ENCODE measurements at regions not wholly inside any gene's neighbourhood (a gene's known extent, or its start where the extent isn't known, plus 50 kb on each side); places are given as distances from the start of the nearest gene placed in this dataset.
A peak's percentile ranks its signal among the peaks of the same experiment; 100 is the strongest.
"Not testable (repeated sequence)": the region's sequence is repeated elsewhere in the genome, so short reads cannot be mapped to it uniquely, and the experiment has no call there.

- Histone ChIP-seq H3K4me3 (ENCODE audit: low read depth in 1 of 2, low read length in 2 of 2) (no peak overlapping the region), H3K36me3 (ENCODE audit: control insufficient read depth in 1 of 2, insufficient read depth in 2 of 2, low read length in 2 of 2) (no peaks in the 10 kb centered on the region), H3K27ac (ENCODE audit: low read length) (no peak overlapping the region), H3K9me3 (ENCODE audit: control insufficient read depth in 1 of 2, low read length in 2 of 2) (no peaks in the 10 kb centered on the region), H3K27me3 (ENCODE audit: low read depth, low read length) (no peaks in the 10 kb centered on the region), H3K4me1 (ENCODE audit: control insufficient read depth in 1 of 2, insufficient read depth in 2 of 2, low read length in 2 of 2) (no peaks in the 10 kb centered on the region)
Measured at GRCh38 chr22:42194953-42195352, 64.3 kb upstream of the CYP2D6 start.

DNA sequence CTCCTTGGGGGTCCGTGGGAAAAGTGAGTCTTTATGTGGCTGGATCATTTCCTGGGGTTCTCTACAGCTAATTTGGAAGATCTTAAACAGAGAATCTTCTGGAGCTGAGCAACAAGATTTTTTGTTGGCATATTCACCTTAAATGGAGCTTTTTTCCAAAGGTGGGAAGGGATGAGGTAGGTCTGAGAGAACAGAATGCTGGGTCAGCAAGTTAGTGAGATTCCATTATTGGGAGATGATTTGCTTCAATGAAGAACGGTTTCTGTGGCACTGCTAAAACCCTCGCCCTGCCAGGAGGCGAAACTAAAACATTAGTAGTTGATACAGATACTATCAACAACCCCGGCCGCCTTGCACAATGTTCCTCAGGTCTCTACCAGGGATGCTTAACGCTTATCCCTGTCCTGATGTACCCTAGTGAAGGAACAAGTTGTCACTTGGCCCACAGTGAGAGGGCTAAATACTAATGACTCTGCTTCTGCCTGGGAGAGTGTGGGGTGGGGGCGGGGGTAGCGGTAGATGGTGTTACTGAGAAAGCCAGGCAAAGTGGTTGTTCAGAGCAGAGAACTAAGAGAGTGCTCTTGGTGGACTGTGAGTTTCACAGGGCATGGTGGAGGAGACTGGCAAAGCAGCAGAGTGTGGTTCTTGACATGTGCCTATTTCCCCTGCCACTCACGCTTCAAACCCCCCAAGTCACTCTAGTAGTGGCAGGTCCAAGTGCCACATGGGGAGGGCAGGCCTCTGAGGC is 63.7 kb upstream of the CYP2D6 start:
- no peaks in the 10 kb centered on the region for H3K4me1 ChIP-seq (ENCODE audit: control insufficient read depth in 1 of 2, insufficient read depth in 2 of 2, low read length in 2 of 2)
- no peak overlapping the region for H3K4me3 ChIP-seq (ENCODE audit: low read depth in 1 of 2, low read length in 2 of 2)
- no peak overlapping the region for H3K27ac ChIP-seq (ENCODE audit: low read length)
- H3K9me3 ChIP-seq (ENCODE audit: control insufficient read depth in 1 of 2, low read length in 2 of 2): no peaks in the 10 kb centered on the region
- no peaks in the 10 kb centered on the region for H3K36me3 ChIP-seq (ENCODE audit: control insufficient read depth in 1 of 2, insufficient read depth in 2 of 2, low read length in 2 of 2)
- H3K27me3 ChIP-seq (ENCODE audit: low read depth, low read length): no peaks in the 10 kb centered on the region

GRCh38 chr22:42192547-42192946 is 61.9 kb upstream of the CYP2D6 start:
- H3K9me3 ChIP-seq (ENCODE audit: control insufficient read depth in 1 of 2, low read length in 2 of 2): no peaks in the 10 kb centered on the region
- no peaks in the 10 kb centered on the region for H3K36me3 ChIP-seq (ENCODE audit: control insufficient read depth in 1 of 2, insufficient read depth in 2 of 2, low read length in 2 of 2)
- no peak overlapping the region for H3K4me3 ChIP-seq (ENCODE audit: low read depth in 1 of 2, low read length in 2 of 2)
- H3K27ac ChIP-seq (ENCODE audit: low read length): no peak overlapping the region
- no peaks in the 10 kb centered on the region for H3K27me3 ChIP-seq (ENCODE audit: low read depth, low read length)
- H3K4me1 ChIP-seq (ENCODE audit: control insufficient read depth in 1 of 2, insufficient read depth in 2 of 2, low read length in 2 of 2): no peaks in the 10 kb centered on the region

- Histone ChIP-seq H3K27me3 (ENCODE audit: low read depth, low read length) (no peaks in the 10 kb centered on the region), H3K9me3 (ENCODE audit: control insufficient read depth in 1 of 2, low read length in 2 of 2) (no peaks in the 10 kb centered on the region), H3K36me3 (ENCODE audit: control insufficient read depth in 1 of 2, insufficient read depth in 2 of 2, low read length in 2 of 2) (no peaks in the 10 kb centered on the region), H3K4me1 (ENCODE audit: control insufficient read depth in 1 of 2, insufficient read depth in 2 of 2, low read length in 2 of 2) (no peaks in the 10 kb centered on the region), H3K4me3 (ENCODE audit: low read depth in 1 of 2, low read length in 2 of 2) (no peak overlapping the region), H3K27ac (ENCODE audit: low read length) (no peak overlapping the region)
Measured at GRCh38 chr22:42190274-42190673, 59.7 kb upstream of the CYP2D6 start.

DNA sequence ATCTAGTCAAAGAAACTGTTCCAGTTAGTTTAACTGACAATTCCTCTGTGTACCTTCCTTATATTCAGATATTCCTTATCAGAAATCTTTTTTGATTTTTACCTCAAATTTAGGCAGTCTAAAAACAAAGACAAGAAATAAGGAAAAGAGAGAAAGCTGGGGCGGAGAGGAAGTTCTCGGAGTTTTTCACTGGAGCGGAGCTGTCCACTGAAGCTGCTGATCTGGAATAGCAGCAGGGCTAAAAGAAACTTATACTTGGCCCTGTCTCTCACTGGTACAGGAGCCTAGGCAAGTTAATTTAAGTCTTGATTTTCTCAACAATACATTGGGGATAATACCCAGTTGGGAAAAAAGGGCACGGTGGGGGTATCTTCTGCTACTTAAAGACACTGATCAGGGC is 59.2 kb upstream of the CYP2D6 start:
- H3K27me3 ChIP-seq (ENCODE audit: low read depth, low read length): no peaks in the 10 kb centered on the region
- no peaks in the 10 kb centered on the region for H3K36me3 ChIP-seq (ENCODE audit: control insufficient read depth in 1 of 2, insufficient read depth in 2 of 2, low read length in 2 of 2)
- no peaks in the 10 kb centered on the region for H3K4me1 ChIP-seq (ENCODE audit: control insufficient read depth in 1 of 2, insufficient read depth in 2 of 2, low read length in 2 of 2)
- H3K27ac ChIP-seq (ENCODE audit: low read length): no peak overlapping the region
- no peaks in the 10 kb centered on the region for H3K9me3 ChIP-seq (ENCODE audit: control insufficient read depth in 1 of 2, low read length in 2 of 2)
- H3K4me3 ChIP-seq (ENCODE audit: low read depth in 1 of 2, low read length in 2 of 2): no peak overlapping the region

DNA sequence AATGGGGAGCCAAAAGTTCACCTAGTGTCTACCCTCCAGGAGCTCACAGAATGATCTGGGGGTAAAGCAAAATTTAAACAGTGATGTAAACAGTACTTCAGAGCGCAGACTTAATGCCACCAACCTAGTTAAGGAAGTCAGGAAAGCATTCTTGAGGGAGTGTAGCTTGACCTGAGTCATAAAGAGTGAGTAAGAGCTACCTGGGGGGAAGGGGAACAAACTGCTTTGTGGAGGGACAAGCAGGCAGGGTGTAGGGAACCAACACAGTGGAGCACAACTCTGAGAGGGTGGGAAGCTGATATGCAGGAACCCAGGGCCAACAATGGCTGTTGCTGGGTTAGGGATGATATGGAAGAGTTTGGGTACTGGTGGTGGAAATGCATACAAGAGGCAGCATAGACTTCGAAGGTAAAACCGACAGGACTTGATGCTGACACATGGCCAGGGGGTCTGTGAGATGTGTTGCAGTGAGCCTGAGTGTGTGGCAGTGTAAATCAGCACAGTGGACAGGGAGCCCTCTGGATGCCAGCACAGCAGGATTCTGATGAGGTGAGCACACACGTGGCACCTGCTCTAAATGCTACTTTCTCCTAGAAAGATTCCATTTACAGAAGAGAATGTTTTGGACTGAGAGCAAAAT is 58.3 kb upstream of the CYP2D6 start:
- H3K27ac ChIP-seq (ENCODE audit: low read length): no peak overlapping the region

GRCh38 chr22:42187646-42188045 is 57.0 kb upstream of the CYP2D6 start:
- H3K27ac ChIP-seq (ENCODE audit: low read length): no peak overlapping the region

More for the DNA sequence above, 58.3 kb upstream of the CYP2D6 start:
- Histone ChIP-seq H3K9me3 (ENCODE audit: control insufficient read depth in 1 of 2, low read length in 2 of 2) (no peaks in the 10 kb centered on the region), H3K4me1 (ENCODE audit: control insufficient read depth in 1 of 2, insufficient read depth in 2 of 2, low read length in 2 of 2) (no peaks in the 10 kb centered on the region), H3K36me3 (ENCODE audit: control insufficient read depth in 1 of 2, insufficient read depth in 2 of 2, low read length in 2 of 2) (no peaks in the 10 kb centered on the region), H3K4me3 (ENCODE audit: low read depth in 1 of 2, low read length in 2 of 2) (no peak overlapping the region), H3K27me3 (ENCODE audit: low read depth, low read length) (no peaks in the 10 kb centered on the region)

DNA sequence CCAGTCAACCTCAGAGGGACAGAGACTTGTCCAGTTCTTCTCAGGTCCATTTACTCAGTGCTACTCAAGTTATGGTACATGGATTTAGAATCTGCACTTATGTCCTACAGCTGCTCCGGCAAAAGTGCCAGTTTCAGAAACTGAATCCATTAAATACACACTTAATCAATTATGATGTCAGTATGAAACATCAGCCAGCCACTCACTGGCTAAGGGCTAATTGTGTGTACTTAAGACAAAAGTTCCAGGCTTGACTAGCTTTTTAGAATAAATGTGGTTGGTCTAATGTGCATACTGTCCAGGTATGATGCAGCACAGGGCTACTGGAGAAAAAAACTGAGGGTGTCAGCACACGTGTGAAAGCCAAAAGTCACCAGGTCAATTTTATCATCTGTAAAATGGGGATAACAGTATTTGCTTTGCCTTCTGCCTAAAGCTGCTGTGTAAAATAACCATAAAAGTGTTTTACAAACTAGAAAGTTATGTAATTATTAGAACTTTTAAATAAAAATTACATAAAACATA is 55.4 kb upstream of the CYP2D6 start:
- Histone ChIP-seq H3K36me3 (ENCODE audit: control insufficient read depth in 1 of 2, insufficient read depth in 2 of 2, low read length in 2 of 2) (no peaks in the 10 kb centered on the region), H3K27me3 (ENCODE audit: low read depth, low read length) (no peaks in the 10 kb centered on the region), H3K27ac (ENCODE audit: low read length) (no peak overlapping the region), H3K4me1 (ENCODE audit: control insufficient read depth in 1 of 2, insufficient read depth in 2 of 2, low read length in 2 of 2) (no peaks in the 10 kb centered on the region), H3K9me3 (ENCODE audit: control insufficient read depth in 1 of 2, low read length in 2 of 2) (no peaks in the 10 kb centered on the region), H3K4me3 (ENCODE audit: low read depth in 1 of 2, low read length in 2 of 2) (no peak overlapping the region)

More at GRCh38 chr22:42187646-42188045, 57.0 kb upstream of the CYP2D6 start:
- no peaks in the 10 kb centered on the region for H3K9me3 ChIP-seq (ENCODE audit: control insufficient read depth in 1 of 2, low read length in 2 of 2)
- H3K36me3 ChIP-seq (ENCODE audit: control insufficient read depth in 1 of 2, insufficient read depth in 2 of 2, low read length in 2 of 2): no peaks in the 10 kb centered on the region
- no peak overlapping the region for H3K4me3 ChIP-seq (ENCODE audit: low read depth in 1 of 2, low read length in 2 of 2)
- H3K27me3 ChIP-seq (ENCODE audit: low read depth, low read length): no peaks in the 10 kb centered on the region
- H3K4me1 ChIP-seq (ENCODE audit: control insufficient read depth in 1 of 2, insufficient read depth in 2 of 2, low read length in 2 of 2): no peaks in the 10 kb centered on the region

- Histone ChIP-seq H3K4me3 (ENCODE audit: low read depth in 1 of 2, low read length in 2 of 2) (no peak overlapping the region), H3K4me1 (ENCODE audit: control insufficient read depth in 1 of 2, insufficient read depth in 2 of 2, low read length in 2 of 2) (peaks cover 4% of the 10 kb centered on the region in 2 donors), H3K27me3 (ENCODE audit: low read depth, low read length) (no peaks in the 10 kb centered on the region), H3K27ac (ENCODE audit: low read length) (no peak overlapping the region), H3K36me3 (ENCODE audit: control insufficient read depth in 1 of 2, insufficient read depth in 2 of 2, low read length in 2 of 2) (no peaks in the 10 kb centered on the region), H3K9me3 (ENCODE audit: control insufficient read depth in 1 of 2, low read length in 2 of 2) (no peaks in the 10 kb centered on the region)
Measured at GRCh38 chr22:42184852-42185251, 54.2 kb upstream of the CYP2D6 start.

DNA sequence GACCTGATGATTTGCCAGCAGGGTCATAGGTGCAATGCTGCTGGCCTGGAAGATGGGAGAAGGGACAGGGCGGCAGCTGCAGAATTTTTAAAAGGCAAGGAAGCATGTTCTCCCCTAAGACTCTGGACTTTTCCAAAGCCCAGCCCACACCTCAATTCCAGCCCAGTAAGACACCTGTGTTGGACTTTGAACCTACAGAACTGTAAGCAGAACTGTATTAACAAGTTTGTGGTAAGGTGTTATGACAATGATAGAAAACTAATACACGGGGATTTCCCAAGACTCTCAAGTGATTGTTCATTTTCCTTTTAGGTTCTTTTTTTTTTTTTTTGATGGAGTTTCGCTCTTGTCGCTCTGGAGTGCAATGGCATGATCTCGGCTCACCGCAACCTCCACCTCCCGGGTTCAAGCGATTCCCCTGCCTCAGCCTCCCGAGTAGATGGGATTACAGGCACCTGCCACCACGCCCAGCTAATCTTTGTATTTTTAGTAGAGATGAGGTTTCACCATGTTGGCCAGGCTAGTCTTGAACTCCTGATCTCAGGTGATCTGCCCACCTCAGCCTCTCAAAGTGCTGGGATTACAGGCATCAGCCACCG is 53.0 kb upstream of the CYP2D6 start:
- not testable (repeated sequence) for H3K4me1 ChIP-seq (ENCODE audit: control insufficient read depth in 1 of 2, insufficient read depth in 2 of 2, low read length in 2 of 2); H3K4me3 ChIP-seq (ENCODE audit: low read depth in 1 of 2, low read length in 2 of 2); H3K9me3 ChIP-seq (ENCODE audit: control insufficient read depth in 1 of 2, low read length in 2 of 2); H3K27me3 ChIP-seq (ENCODE audit: low read depth, low read length); H3K36me3 ChIP-seq (ENCODE audit: control insufficient read depth in 1 of 2, insufficient read depth in 2 of 2, low read length in 2 of 2)
- peak overlapping the region; percentile 36 for H3K27ac ChIP-seq (ENCODE audit: low read length)

- Histone ChIP-seq H3K4me1 (ENCODE audit: control insufficient read depth in 1 of 2, insufficient read depth in 2 of 2, low read length in 2 of 2) (peaks cover 9 to 10% of the 10 kb centered on the region in 2 donors), H3K27ac (ENCODE audit: low read length) (peak overlapping the region; percentile 39), H3K9me3 (ENCODE audit: control insufficient read depth in 1 of 2, low read length in 2 of 2) (no peaks in the 10 kb centered on the region), H3K4me3 (ENCODE audit: low read depth in 1 of 2, low read length in 2 of 2) (no peak overlapping the region), H3K27me3 (ENCODE audit: low read depth, low read length) (no peaks in the 10 kb centered on the region), H3K36me3 (ENCODE audit: control insufficient read depth in 1 of 2, insufficient read depth in 2 of 2, low read length in 2 of 2) (peaks cover 4% of the 10 kb centered on the region in 2 donors)
Measured at GRCh38 chr22:42180349-42180842, 49.8 kb upstream of the CYP2D6 start.
